ENCODE measurements at regions not wholly inside any gene's neighbourhood (a gene's known extent, or its start where the extent isn't known, plus 50 kb on each side); places are given as distances from the start of the nearest gene placed in this dataset.

- no peaks in the 10 kb centered on the region for H3K27me3 ChIP-seq (replicated peaks)
- in situ Hi-C loops (cut with HindIII; ENCODE audit: low pct_ligation_motif_present, low sequenced_read_pairs): no loop called here
- H3K36me3 ChIP-seq (replicated peaks): no peaks in the 10 kb centered on the region
- TF ChIP-seq CTCF (IDR thresholded peaks at IDR 0.05; ENCODE audit: low read depth, low read length, missing control alignments): no peak
- no peak for DNase-seq
- no peak overlapping the region for H3K4me3 ChIP-seq (ENCODE audit: low read depth, low read length)
- no peak overlapping the region for H3K27ac ChIP-seq
Observed at GRCh38 chrX:150127216-150127615, 188.9 kb upstream of the EOLA2 start.

GRCh38 chrX:150143721-150144440 is 205.6 kb upstream of the EOLA2 start:
- no peaks in the 10 kb centered on the region for H3K27me3 ChIP-seq (replicated peaks)
- no peak for DNase-seq
- no peak overlapping the region for H3K4me3 ChIP-seq (ENCODE audit: low read depth, low read length)
- no peak for TF ChIP-seq CTCF (IDR thresholded peaks at IDR 0.05; ENCODE audit: low read depth, low read length, missing control alignments)
- no peaks in the 10 kb centered on the region for H3K36me3 ChIP-seq (replicated peaks)
- H3K27ac ChIP-seq: no peak overlapping the region
- in situ Hi-C loops (cut with HindIII; ENCODE audit: low pct_ligation_motif_present, low sequenced_read_pairs): no loop called here

GRCh38 chrX:150146271-150146896 is 208.1 kb upstream of the EOLA2 start:
- in situ Hi-C loops (cut with HindIII; ENCODE audit: low pct_ligation_motif_present, low sequenced_read_pairs): no loop called here
- Histone ChIP-seq H3K27ac (no peak overlapping the region), H3K27me3 (replicated peaks) (no peaks in the 10 kb centered on the region), H3K4me3 (ENCODE audit: low read depth, low read length) (no peak overlapping the region), H3K36me3 (replicated peaks) (no peaks in the 10 kb centered on the region)
- no peak for TF ChIP-seq CTCF (IDR thresholded peaks at IDR 0.05; ENCODE audit: low read depth, low read length, missing control alignments)
- no peak for DNase-seq

GRCh38 chrX:150148749-150149672 is 210.7 kb upstream of the EOLA2 start:
- in situ Hi-C loops (cut with HindIII; ENCODE audit: low pct_ligation_motif_present, low sequenced_read_pairs): no loop called here
- no peak overlapping the region for H3K27ac ChIP-seq
- H3K27me3 ChIP-seq (replicated peaks): no peaks in the 10 kb centered on the region
- TF ChIP-seq CTCF (IDR thresholded peaks at IDR 0.05; ENCODE audit: low read depth, low read length, missing control alignments): no peak
- H3K36me3 ChIP-seq (replicated peaks): no peaks in the 10 kb centered on the region
- no peak for DNase-seq
- no peak overlapping the region for H3K4me3 ChIP-seq (ENCODE audit: low read depth, low read length)

GRCh38 chrX:150150076-150150779 is 211.9 kb upstream of the EOLA2 start:
- no peak overlapping the region for H3K4me3 ChIP-seq (ENCODE audit: low read depth, low read length)
- no peak for TF ChIP-seq CTCF (IDR thresholded peaks at IDR 0.05; ENCODE audit: low read depth, low read length, missing control alignments)
- no peaks in the 10 kb centered on the region for H3K36me3 ChIP-seq (replicated peaks)
- no peak for DNase-seq
- H3K27ac ChIP-seq: no peak overlapping the region
- H3K27me3 ChIP-seq (replicated peaks): no peaks in the 10 kb centered on the region
- in situ Hi-C loops (cut with HindIII; ENCODE audit: low pct_ligation_motif_present, low sequenced_read_pairs): no loop called here

Measured in brain microvascular endothelial cell (primary cell).